GM12874 (cell line): ENCODE measurements at regions not wholly inside any gene's neighbourhood (a gene's known extent, or its start where the extent isn't known, plus 50 kb on each side); places are given as distances from the start of the nearest gene placed in this dataset.

Experiments
- TF ChIP-seq, protein P1 (sequence below): IDR thresholded peaks from 2 replicates; pipeline ENCODE4 v1.5.1; 2011; ENCODE audit warnings: low read depth, mild to moderate bottlenecking, control low read depth, low read length, moderate library complexity; ENCODE audit not compliant: insufficient read depth

DNA sequence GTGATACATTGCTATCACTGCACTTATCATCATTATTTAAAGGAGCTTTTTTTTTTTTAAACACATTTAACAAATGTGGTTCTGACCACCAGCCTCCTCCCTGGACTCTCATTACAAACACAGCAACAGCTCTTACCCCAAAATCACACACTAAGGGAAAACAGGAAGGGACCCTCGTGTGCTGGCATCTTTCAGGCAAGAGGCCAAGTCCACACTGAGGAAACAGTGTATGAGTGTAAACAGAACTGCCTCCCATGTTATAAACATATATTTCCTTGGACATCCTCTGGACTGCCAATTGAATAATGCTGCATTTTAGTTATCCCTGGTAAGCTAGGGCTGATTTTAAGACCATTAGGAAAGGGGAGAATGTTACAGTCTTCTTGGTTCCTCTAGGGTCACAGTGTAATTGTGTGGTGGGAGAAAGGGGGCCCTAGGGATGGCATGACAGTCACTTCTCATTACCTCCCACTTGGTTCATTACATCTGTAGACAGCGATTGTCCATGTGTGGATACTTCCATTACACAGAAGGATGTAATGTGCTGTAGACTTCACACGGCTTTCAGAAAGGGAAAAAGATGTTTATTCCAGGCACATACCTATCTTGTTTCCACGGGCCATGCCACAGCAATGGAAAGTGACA is 244.6 kb upstream of the TET2 start:
- TF ChIP-seq, protein P1, sequence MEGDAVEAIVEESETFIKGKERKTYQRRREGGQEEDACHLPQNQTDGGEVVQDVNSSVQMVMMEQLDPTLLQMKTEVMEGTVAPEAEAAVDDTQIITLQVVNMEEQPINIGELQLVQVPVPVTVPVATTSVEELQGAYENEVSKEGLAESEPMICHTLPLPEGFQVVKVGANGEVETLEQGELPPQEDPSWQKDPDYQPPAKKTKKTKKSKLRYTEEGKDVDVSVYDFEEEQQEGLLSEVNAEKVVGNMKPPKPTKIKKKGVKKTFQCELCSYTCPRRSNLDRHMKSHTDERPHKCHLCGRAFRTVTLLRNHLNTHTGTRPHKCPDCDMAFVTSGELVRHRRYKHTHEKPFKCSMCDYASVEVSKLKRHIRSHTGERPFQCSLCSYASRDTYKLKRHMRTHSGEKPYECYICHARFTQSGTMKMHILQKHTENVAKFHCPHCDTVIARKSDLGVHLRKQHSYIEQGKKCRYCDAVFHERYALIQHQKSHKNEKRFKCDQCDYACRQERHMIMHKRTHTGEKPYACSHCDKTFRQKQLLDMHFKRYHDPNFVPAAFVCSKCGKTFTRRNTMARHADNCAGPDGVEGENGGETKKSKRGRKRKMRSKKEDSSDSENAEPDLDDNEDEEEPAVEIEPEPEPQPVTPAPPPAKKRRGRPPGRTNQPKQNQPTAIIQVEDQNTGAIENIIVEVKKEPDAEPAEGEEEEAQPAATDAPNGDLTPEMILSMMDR, result no peak

DNA sequence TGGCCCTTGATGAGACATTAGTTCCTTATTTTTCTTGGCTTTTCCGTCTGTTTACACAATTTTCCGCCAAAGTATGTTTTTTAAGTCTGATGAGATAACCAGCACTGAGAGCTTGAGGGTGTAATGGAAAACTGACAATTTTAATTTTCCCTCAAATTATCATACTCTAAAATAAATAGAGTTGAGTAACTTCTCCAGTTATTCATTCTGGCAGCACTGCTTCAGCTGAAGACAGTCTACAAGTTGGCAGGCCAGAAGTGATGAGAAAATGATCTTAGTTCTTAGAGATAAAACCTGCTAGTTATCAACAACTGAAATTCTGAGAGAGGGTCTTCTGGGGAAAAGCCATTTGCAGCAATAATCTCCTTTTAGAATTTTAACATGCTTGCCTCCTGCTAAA is 241.6 kb upstream of the TET2 start:
- TF ChIP-seq, protein P1, result no peak

DNA sequence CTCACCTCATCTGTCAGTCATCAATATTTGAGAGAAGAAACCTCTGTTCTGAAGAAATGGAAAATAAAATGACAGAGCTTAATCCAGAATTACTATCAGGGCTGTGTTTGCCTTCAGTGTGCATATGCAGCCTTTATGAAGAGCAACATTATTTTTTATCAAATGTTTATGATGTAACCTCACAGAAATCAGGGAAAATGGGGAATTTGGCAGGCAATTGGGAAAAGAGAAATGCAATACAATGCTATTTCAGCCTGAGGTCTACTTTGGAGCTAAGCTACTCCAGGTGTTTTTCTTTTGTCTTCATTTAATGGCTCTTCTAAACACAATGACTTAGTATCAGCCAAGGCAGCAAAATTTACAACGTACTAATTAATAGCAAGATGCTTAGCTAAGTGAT is 241.1 kb upstream of the TET2 start:
- TF ChIP-seq, protein P1, result no peak

DNA sequence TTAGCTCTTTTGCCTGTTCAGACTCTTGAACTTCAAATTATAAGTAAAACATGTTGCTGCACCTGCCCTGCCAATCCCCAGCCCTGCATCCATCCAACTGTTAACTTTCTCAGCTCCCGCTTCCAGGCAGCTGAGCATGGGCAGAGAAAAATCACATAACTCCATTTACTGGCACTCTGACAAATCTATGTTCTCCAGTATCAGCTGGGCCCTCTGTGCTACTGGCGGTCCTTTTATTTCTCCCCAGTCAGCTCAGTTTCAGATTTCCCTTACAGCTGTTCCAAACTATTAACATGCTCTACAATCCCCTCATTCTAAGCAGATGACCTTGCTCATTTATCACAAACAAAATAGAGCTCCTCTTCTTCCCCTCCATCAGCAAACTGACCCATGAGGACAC is 240.4 kb upstream of the TET2 start:
- TF ChIP-seq, protein P1, result no peak

DNA sequence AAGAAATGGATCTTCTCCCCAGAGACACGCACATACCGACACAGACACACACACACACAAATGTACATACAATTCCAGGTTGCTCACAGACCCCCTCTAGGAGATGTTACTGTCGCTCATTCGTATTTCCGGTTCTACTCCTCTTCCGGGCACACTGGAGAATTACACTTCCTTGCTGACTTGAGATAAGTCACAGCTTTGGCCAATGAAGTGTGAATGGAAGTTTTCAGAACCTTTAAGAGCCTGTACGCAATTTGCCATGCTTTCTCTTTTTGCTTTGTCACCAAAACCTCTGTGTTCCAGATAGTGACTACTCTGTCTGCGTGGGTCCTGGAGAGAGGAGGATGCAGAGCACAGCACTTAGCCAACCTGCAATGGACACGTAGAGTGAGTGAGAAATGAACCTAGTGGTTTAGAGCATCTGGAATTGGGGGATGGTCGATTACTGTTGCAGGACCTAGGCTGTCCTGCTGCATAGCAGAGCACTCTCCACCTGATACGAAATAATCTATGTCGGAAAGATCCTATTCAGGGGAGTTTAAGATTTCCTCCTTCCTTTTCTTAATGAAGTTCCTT is 239.5 kb upstream of the TET2 start:
- TF ChIP-seq, protein P1, result no peak

DNA sequence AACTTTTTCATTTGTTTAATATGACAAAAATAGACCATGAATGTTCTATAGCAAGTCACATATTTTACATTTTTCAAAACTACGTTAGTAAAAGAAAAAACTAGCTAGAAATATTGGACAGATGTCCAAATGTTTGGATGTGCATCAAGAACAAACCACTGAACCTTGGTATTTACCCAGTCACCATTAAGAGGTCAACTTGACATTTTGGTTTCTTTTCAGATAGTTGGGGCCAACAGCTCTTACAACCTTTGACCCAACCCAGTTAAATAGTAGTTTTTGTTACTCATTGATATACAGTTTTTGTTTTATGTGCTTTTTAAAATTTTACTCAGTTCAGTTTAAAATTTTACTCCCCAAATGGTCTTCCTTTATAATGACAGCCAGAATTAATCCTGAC is 238.7 kb upstream of the TET2 start:
- TF ChIP-seq, protein P1, result no peak

DNA sequence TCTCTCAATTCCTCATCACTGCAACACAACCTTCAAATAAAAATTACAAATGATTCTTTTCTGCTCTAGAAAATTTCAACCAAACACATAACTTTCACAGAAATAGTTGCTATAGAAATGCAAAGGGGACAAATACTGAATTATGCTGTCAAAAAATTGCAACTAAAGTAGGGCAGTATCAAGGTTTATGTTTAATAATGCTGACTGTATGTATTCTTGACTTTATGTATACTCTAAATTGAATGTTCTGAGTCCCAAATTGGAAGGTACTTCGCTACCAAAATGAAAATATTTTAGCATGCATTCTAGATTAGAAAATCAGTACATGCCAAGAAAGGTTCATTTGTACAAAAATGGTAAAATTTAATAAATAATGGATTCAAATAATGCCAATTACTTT is 237.3 kb upstream of the TET2 start:
- TF ChIP-seq, protein P1, result no peak
